IMR-90 (cell line): ENCODE measurements at regions not wholly inside any gene's neighbourhood (a gene's known extent, or its start where the extent isn't known, plus 50 kb on each side); places are given as distances from the start of the nearest gene placed in this dataset.

Experiments used
- CEBPB ChIP-seq: IDR thresholded peaks from 2 replicates; pipeline ENCODE4 v1.6.1; 2012; ENCODE audit warnings: low read depth, low read length, improper control_type of control experiment
- CHD1 ChIP-seq: IDR thresholded peaks from 2 replicates; pipeline ENCODE4 v1.6.1; 2012; ENCODE audit warnings: low read depth, low read length, improper control_type of control experiment
- MAZ ChIP-seq: IDR thresholded peaks from 2 replicates; pipeline ENCODE4 v1.6.1; 2012; ENCODE audit warnings: low read depth, mild to moderate bottlenecking, low read length, improper control_type of control experiment, moderate library complexity, borderline replicate concordance
- RFX5 ChIP-seq: IDR thresholded peaks from 2 replicates; pipeline ENCODE4 v1.8.0; 2012; ENCODE audit warnings: low read depth, mild to moderate bottlenecking, low read length, moderate library complexity
- SMC3 ChIP-seq: fragments of 150-350 bp; IDR thresholded peaks from 2 replicates; pipeline ENCODE4 v1.6.1; 2016; ENCODE audit warnings: low read depth, mild to moderate bottlenecking, antibody characterized with exemption, low read length, moderate library complexity
- TF ChIP-seq, protein P1 (sequence below): conservative IDR thresholded peaks from 2 replicates; pipeline ENCODE4 v1.5.1; 2012; ENCODE audit warnings: mild to moderate bottlenecking, low read depth, low read length, improper control_type of control experiment

DNA sequence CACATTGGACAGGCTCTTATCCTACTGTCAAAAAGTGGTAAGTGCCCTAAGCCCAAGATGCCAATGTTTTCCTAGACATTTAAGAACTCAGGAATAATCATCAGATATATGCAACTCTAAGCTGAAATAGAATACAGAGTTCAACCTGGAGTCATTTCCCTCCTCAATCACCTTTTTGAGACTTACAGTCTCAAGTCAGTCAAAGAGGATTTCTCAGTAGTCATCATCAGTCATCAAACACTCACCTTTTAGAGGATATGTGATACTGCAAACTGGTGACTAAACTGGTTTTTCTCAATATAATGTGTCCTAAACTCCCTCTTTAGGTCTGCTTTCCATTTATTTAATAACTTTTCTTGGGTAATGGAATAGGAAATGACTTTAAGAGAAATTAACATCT is 145.3 kb upstream of the ADAMTS5 start:
- TF ChIP-seq, protein P1, sequence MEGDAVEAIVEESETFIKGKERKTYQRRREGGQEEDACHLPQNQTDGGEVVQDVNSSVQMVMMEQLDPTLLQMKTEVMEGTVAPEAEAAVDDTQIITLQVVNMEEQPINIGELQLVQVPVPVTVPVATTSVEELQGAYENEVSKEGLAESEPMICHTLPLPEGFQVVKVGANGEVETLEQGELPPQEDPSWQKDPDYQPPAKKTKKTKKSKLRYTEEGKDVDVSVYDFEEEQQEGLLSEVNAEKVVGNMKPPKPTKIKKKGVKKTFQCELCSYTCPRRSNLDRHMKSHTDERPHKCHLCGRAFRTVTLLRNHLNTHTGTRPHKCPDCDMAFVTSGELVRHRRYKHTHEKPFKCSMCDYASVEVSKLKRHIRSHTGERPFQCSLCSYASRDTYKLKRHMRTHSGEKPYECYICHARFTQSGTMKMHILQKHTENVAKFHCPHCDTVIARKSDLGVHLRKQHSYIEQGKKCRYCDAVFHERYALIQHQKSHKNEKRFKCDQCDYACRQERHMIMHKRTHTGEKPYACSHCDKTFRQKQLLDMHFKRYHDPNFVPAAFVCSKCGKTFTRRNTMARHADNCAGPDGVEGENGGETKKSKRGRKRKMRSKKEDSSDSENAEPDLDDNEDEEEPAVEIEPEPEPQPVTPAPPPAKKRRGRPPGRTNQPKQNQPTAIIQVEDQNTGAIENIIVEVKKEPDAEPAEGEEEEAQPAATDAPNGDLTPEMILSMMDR = no peak
- TF ChIP-seq SMC3 (no peak), RFX5 (no peak), CHD1 (no peak), MAZ (no peak), CEBPB (no peak)
